Ascending aorta (tissue), 2 donors: ENCODE measurements at regions not wholly inside any gene's neighbourhood (a gene's known extent, or its start where the extent isn't known, plus 50 kb on each side); places are given as distances from the start of the nearest gene placed in this dataset.
"Not testable (repeated sequence)": the region's sequence is repeated elsewhere in the genome, so short reads cannot be mapped to it uniquely, and the experiment has no call there.

Experiments used
- DNase-seq, 2 donors: peaks; one replicate each; pipeline ENCODE4 v3.0.0-alpha.2; 2019; ENCODE audit warnings: low spot score in 2 of 2
- H3K27ac ChIP-seq, 2 donors: fragments of 200-600 bp; sonication (generic); one replicate each; pipeline ENCODE4 v1.5.1; 2016 to 2017; ENCODE audit warnings: mild to moderate bottlenecking in 1 of 2
- H3K27me3 ChIP-seq: fragments of 200-600 bp; sonication (generic); one replicate; pipeline ENCODE4 v1.5.1; 2017
- H3K36me3 ChIP-seq, 2 donors: fragments of 200-600 bp; sonication (generic); one replicate each; pipeline ENCODE4 v1.5.1; 2016
- H3K4me1 ChIP-seq, 2 donors: fragments of 200-600 bp; sonication (generic); one replicate each; pipeline ENCODE4 v1.5.1; 2016 to 2017; ENCODE audit warnings: mild to moderate bottlenecking in 1 of 2
- H3K4me3 ChIP-seq, 2 donors: fragments of 200-600 bp; sonication (generic); one replicate each; pipeline ENCODE4 v1.5.1; 2016 to 2017; ENCODE audit warnings: mild to moderate bottlenecking in 1 of 2
- H3K9me3 ChIP-seq, 2 donors: fragments of 200-600 bp; sonication (generic); one replicate each; pipeline ENCODE4 v1.5.1; 2016
- intact Hi-C: fragments of 100-400 bp; cut with DNase I; formaldehyde crosslinking; loops from one replicate; pipeline ENCODE4 v1.15.1; 2023

GRCh38 chr1:149371955-149372354 lies 102.9 kb upstream of the NBPF19 start:
- H3K9me3 ChIP-seq, H3K4me1 ChIP-seq, intact Hi-C loops, H3K36me3 ChIP-seq, DNase-seq, H3K4me3 ChIP-seq, H3K27ac ChIP-seq, H3K27me3 ChIP-seq: not testable (repeated sequence)

- H3K27ac ChIP-seq, H3K9me3 ChIP-seq, H3K4me1 ChIP-seq, DNase-seq, H3K27me3 ChIP-seq, H3K36me3 ChIP-seq, H3K4me3 ChIP-seq, intact Hi-C loops: not testable (repeated sequence)
Measured at GRCh38 chr1:149378462-149378861, 96.4 kb upstream of the NBPF19 start.

GRCh38 chr1:149390173-149390926 lies 84.5 kb upstream of the NBPF19 start:
- intact Hi-C loops, result not testable (repeated sequence)
- peak; percentile 42 to 85 for DNase-seq

GRCh38 chr1:149390931-149391330 lies 83.9 kb upstream of the NBPF19 start:
- H3K4me1 ChIP-seq, DNase-seq, intact Hi-C loops, H3K27me3 ChIP-seq, H3K9me3 ChIP-seq, H3K36me3 ChIP-seq: not testable (repeated sequence)
- Histone ChIP-seq H3K4me3 (peak overlapping the region; percentile 52 to 64), H3K27ac (peak overlapping the region; percentile 63 to 80)

More at GRCh38 chr1:149390173-149390926, 84.5 kb upstream of the NBPF19 start:
- H3K4me1 ChIP-seq, H3K27me3 ChIP-seq, H3K36me3 ChIP-seq, H3K9me3 ChIP-seq: not testable (repeated sequence)
- Histone ChIP-seq H3K27ac (peak overlapping the region; percentile 63 to 80), H3K4me3 (peak overlapping the region; percentile 52 to 64)

- intact Hi-C loops, H3K4me3 ChIP-seq, H3K4me1 ChIP-seq, H3K9me3 ChIP-seq, H3K36me3 ChIP-seq, H3K27ac ChIP-seq, DNase-seq, H3K27me3 ChIP-seq: not testable (repeated sequence)
Measured at GRCh38 chr1:149395802-149396201, 79.0 kb upstream of the NBPF19 start.

- H3K9me3 ChIP-seq, intact Hi-C loops, H3K27me3 ChIP-seq, DNase-seq, H3K36me3 ChIP-seq, H3K27ac ChIP-seq, H3K4me1 ChIP-seq, H3K4me3 ChIP-seq: not testable (repeated sequence)
Measured at GRCh38 chr1:149398527-149398926, 76.3 kb upstream of the NBPF19 start.

GRCh38 chr1:149408404-149408803 lies 66.4 kb upstream of the NBPF19 start:
- H3K9me3 ChIP-seq, intact Hi-C loops, H3K36me3 ChIP-seq, H3K4me1 ChIP-seq, H3K27ac ChIP-seq, H3K27me3 ChIP-seq, H3K4me3 ChIP-seq, DNase-seq: not testable (repeated sequence)

- DNase-seq, H3K9me3 ChIP-seq, H3K4me3 ChIP-seq, H3K27ac ChIP-seq, H3K36me3 ChIP-seq, H3K4me1 ChIP-seq, H3K27me3 ChIP-seq, intact Hi-C loops: not testable (repeated sequence)
Measured at GRCh38 chr1:149415373-149415772, 59.5 kb upstream of the NBPF19 start.

GRCh38 chr1:149418782-149419181 lies 56.1 kb upstream of the NBPF19 start:
- H3K9me3 ChIP-seq, intact Hi-C loops, H3K36me3 ChIP-seq, H3K4me3 ChIP-seq, H3K4me1 ChIP-seq, DNase-seq, H3K27me3 ChIP-seq, H3K27ac ChIP-seq: not testable (repeated sequence)

GRCh38 chr1:149423122-149423521 lies 51.7 kb upstream of the NBPF19 start:
- H3K36me3 ChIP-seq, intact Hi-C loops, H3K9me3 ChIP-seq, H3K4me1 ChIP-seq, DNase-seq, H3K27ac ChIP-seq, H3K27me3 ChIP-seq: not testable (repeated sequence)
- peak overlapping the region in 1 of 2 donors; percentile 12 for H3K4me3 ChIP-seq
